Stimulated activated CD4-positive, alpha-beta T cell treated with anti-CD3 and anti-CD28 coated beads, Interleukin-1b, Interleukin-23, amount 100 ng/mL, for 4 hours (primary cell): ENCODE measurements at regions not wholly inside any gene's neighbourhood (a gene's known extent, or its start where the extent isn't known, plus 50 kb on each side); places are given as distances from the start of the nearest gene placed in this dataset.
A peak's percentile ranks its signal among the peaks of the same experiment; 100 is the strongest.

Experiments used
- DNase-seq, 2 donors: peaks; one replicate each; pipeline ENCODE4 v3.0.0-alpha.2; 2020; ENCODE audit warnings: low read depth in 2 of 2

DNA sequence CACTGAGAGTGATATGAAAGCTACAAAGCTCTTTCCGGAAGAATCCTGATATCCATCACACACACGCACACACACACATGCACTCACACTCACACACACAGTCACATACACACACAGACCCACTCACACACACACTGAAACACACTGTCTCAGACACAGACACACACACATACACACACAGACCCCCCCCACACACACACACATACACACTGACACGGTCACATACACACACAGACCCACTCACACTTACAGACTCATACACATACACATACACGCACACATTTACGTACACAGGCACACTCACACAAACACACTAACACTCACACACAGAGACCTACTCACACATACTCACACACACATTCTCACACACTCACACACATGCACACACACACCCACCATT lies 58.6 kb downstream of the LIG4 start:
- DNase-seq, result no peak

DNA sequence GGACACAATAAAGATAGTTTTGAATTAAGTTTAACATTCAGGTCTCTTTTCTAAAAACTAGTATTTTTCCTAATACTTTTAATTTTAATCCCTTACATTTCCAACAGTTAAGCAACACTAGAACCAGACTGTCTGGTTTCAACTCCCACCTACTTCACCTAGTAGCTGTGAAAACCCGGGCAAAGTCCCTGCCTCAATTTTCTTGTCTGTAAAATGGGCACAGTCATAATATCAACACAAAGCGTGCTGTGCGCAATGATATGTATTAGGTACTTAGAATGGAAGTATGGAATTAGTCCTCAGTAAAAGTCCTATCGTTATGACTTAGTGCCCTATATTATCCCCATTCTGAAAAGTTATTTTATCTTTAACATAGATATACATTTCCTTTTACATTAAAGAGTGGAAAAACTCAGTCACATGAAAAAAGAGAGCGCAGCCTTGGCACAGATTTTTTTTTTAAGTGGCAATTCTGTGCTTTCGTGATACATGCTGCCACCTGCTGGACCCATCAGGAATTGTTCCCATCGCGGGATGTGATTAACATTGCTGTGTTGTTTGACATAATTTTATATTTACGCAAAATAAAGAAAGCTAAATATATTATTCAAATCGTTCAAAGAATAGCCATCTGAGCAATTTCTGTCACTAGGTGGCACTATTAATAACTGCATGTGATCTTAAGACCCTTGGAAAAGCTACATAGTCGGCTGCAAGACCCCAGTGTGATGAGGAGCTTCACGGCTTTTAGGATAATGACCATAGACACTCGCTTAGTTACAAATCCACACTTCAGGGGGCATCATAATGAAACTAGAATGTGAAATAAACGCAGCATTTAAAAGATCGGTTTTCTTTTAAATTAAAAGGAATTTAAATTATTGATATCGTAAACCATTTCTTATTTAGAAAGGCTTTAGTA lies 59.9 kb downstream of the LIG4 start:
- peak; percentile 40 to 46 for DNase-seq

DNA sequence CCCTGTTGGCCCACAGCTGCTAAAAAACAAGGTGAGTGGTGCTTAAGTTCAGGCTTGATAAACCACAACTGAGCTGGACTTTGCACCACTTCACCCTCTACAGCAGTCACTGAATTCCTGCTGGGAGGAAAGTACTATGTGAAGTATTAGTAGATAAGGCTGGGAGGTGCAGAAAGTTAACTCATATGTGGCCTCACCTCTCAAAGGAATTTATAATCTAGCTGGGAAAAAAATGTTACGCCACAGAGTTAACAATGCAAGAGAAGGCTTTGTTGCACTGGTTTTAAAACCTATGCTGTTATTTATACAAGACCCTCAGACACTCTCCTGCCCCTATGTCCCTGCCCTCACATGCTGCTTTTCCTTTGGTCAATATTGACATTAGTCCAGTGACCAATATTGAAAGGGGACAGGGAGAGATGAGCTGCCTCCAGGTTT lies 60.9 kb downstream of the LIG4 start:
- DNase-seq, result no peak

DNA sequence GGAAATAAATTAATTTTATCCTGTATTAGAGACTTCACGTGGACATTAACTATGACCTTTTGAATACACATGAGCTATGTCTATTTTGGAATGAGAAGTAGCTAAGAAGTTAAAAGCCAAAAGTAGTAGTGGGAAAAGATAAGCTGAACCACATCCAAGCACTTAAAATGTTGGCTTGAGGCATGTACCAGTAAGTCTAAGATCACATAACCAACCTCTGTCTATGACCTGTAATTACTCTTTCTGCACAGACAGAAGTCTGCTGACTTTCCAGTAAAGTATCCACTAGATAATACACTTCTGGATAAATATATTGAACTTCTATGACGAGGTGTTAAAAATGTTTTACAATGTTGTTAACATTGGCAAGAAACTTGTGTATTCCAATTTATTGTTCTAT lies 68.7 kb downstream of the LIG4 start:
- DNase-seq, result no peak

DNA sequence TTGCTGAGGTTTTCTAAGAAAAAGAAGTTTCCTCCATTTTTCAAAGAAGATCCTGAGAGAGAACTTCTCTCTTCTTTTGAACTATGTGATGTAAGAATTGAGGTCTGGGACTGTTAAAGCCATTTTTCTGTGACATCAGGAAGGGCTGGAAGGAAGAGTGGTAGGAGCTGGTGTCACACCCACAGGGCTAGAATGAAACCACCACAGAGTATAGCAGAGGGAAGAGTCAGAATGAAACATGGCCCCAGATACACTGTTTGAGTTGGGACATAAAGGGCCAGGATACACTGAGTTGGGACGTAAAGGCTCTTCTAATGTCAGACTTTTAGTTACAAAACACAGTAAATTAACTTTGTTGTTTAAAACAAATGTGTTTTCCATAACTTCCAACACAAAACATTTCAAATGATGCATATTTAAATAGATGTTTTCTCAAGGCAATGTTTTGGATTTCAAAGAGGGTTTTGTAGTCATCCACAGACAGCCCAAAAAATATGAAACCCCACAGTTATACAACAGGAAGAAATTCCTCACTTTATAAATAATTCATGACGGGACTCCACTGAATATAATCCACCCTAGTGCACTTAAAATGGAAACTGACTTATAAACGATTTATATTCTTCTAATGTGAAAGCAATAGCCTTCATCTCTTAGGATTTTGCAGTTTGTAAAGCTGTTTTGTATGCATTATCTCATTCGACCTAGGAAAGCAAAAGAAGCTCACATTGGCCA lies 72.5 kb downstream of the LIG4 start:
- no peak for DNase-seq

DNA sequence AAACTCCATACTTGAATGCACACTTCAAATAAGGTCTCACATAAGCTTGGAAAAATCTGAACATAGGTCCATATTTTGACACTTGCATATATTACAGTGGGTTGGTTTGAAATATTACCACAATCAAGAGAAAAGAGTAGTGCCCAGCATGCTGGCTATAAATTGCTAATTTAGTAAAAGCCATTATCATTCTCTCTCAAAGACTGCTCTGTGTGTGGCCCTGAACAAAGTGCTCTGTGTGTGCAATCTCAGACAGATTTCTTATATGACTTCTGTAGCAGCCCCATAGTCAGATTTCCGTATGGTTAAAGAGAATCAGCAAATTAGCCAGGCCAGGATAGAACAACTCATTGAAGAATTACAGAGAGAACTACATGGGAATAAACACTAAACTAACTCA lies 78.2 kb downstream of the LIG4 start:
- DNase-seq, result no peak

DNA sequence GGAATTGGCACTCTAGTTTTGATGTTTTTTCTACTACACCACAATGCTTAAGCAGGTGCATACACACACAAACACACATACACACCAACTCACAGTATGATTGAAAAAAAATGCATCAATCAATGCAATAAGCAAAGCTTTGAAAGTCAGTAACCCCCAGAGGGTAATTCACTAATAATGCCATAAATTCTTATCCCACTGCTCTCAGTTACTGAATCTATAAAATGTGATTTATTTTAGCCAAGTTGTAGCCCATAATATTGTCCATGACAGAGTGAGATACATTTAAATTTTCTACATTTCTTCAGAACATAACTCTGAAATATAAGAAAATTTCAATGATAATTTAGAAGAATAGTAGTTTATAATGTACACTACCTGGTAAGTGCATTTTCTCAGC lies 87.9 kb downstream of the LIG4 start:
- no peak for DNase-seq

DNA sequence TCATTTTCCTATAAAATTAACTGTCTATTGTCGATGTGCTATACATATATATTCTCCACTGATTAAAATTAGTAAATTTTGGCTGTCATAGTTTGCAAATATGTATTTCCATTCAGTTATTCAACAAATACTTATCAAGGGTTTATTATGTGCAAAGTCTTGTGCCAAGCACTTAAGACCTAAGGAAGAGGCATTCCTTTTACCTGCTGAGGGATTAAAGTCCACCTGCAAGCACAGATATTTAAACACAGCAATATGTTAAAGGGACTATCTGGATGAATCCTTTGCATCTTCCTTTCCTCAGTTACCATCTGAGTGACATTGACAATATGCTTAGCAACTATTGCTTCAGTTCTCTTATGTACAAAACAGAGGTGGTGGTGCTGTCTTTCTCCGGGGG lies 89.3 kb downstream of the LIG4 start:
- DNase-seq, result no peak

DNA sequence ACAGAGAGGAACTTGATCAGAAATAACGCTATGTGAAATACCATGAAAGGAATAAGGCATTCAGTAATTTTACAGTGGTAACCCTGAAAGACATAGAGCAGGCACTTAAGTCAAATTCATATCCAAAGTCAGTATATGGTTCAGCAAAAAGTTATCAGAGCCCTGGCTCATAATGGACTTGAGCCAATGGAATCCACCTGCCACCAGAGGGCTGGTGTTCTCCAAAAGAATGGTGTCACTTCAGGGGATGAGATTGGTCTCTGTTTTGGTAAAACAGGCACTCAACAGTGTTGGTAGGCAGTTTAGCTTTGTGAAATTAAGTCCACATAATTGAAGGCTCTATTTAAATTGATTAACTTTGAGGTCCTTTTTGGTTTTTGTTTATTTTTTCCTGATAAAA lies 93.9 kb downstream of the LIG4 start:
- no peak for DNase-seq

DNA sequence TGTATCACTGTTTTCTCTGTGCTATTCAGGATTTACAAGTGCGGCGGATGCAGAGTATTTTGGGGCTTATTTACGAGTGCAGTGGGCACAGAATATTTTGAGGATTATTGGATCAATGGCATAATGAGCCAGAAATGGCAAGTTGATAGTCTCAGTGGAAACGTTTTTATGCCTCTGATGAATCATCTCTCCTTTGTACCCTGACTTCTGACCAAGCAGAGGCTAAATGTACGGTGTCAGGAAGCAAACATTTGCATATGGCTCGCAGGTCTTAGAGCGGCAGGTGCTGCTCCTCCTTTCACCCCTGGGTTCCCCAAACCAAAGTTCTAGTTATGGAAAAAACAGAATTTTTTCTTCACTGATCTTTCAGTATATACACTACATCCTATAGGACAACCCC lies 94.5 kb downstream of the LIG4 start:
- no peak for DNase-seq

DNA sequence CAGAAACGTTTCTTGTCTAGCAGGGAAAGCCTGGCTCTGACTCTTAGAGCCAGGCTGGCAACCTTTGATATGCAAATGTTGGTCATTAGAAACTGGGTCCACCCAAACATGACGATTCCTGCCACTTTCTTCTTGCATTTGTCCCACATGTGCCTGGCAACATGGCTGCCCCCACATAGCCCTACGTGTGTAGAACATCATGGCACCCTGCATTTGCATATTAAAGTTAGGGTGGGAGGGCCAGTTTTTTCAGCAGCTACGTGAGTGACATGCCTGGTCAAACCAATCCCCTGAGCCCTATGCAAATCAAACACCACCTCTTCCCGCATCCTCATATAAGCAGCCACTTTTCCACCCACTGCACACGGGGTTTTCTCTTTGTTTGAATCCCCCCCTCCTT lies 95.0 kb downstream of the LIG4 start:
- no peak for DNase-seq

DNA sequence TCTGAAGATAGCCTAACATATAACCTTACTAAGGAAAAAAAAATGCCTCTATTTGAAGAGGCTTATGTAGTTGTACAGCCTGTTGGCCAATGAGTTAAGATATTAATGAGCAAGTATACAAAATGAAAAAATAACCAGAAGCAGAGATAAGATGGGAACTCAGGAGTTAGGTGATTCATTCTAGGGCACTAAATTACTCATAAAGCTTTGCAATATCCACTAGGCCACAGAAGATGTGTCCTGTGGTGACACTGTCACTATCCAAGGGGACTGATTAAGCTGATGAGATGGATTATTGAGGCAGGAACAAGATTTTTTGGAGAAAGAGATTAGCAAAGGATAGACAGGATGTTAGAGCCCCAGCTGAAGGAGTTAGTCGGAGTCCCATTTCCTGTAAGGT lies 99.6 kb downstream of the LIG4 start:
- DNase-seq, result no peak

DNA sequence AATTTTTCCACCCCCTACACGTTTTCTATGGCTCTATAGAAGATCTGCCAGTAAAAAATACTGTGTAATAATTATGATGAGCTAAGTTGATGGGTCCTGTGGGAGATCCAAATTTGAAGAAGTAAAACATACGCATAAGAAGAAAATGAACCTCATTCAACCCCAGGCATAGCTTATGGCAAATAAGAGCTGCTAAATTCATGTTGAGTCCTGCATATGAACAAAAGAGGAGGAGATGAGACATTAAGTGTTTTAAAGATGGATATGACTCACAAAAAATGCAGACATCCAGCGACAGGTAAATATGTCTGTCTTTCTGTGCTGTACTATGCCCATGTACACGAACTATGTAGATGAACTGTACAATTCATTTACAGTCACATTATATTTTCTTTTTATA lies 101.9 kb downstream of the LIG4 start:
- DNase-seq, result no peak

DNA sequence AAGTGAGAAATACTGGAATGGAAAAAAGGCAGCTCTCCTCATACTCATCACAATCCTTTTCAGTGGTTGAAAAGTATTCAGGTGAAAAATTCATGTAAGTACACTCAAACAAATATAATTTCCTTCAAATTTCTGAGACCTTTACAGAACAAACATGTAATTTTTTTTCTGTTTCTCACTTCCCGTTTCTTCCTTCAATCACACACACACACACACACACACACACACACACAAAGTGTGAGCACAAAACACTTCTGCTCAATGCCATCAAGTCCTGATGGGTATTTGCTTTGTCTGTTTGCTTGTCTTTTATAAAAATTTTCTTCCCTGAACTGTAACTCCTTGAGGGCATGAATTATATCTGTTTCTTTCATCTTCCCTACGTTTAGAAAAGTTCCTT lies 110.6 kb downstream of the LIG4 start:
- no peak for DNase-seq

DNA sequence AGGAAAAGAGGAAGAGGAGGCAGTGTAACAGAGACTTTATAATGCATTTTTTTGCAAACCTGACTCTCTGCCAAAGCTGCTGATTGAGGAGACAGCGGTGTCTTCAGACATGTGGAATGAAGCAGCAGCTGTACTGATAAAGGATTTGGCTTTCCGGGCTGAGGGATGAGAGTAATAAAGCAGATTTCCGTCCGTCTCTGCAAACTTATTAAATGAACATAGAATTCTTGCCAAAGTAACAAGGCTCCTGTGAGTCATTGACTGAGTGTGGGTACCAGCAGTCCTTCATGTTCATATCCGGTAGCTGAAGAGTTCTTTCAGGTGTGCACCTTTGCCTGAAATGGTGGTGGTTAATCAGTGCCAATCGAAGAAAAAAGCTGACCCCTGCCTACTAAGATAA lies 112.6 kb downstream of the LIG4 start:
- no peak for DNase-seq

DNA sequence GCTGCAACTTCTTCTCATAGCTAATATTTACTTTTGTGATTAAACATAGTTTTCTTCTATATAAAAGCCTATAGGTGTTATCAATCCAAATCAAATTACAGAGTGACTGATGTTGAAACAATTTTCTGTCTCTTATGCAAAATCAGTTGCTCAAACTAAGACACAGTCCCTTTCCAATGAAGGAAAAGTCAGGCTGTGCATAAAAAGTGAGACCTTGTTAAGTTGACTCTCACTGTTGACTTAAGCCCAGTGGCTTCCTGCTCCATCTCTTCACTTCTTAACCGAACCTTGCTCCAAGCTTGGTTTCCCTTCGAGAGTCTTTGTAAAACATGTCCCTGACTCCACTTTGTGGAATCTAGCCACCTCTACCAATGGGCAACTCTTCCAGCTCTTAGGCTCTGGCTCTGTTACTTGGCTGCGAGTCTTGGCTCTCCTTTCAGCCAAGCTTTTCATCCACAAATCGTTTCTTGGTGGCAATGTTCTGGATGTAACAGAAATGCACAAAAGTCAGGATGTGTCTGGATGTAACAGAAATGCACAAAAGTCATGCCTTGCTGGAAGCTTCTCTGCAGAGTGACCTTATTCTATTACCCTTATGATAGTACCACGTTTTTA lies 118.9 kb downstream of the LIG4 start:
- no peak for DNase-seq

DNA sequence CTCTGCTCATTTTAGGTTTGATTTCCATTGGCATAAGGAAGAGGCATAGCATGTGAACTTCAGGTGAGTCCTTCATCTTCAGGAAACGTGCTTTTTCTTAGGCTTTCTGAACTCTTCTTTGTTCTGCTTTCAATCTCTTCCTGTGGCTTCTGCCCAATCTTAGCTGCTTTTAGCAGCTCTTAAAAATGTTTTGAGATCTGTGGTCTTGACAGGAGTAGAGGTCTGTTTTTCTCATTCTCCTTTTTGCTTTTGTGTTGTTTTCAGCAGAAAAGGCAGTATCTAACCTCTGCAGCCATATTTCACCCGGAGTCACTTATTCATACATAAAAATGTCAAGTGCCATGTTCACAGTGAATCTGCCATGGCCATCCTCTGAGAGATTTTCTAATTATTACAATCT lies 120.3 kb downstream of the LIG4 start:
- DNase-seq, result no peak

DNA sequence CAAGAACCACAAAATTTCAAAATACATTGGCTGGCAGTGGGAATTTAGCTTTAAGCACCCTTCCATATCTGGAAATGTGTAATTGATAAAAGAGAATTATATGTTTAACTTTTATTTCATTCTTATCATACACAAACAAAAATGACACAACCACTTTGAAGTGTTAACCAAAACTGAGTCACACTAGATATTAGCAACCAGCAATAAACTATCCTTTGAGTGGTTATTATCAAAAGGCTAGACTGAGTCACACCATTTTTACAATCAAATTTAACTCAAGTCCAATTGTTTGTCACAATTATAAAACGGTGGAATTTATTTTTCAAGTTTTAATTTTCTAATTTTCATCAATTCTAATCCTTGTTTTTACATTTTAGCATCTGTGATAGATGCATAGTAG lies 121.7 kb downstream of the LIG4 start:
- no peak for DNase-seq

DNA sequence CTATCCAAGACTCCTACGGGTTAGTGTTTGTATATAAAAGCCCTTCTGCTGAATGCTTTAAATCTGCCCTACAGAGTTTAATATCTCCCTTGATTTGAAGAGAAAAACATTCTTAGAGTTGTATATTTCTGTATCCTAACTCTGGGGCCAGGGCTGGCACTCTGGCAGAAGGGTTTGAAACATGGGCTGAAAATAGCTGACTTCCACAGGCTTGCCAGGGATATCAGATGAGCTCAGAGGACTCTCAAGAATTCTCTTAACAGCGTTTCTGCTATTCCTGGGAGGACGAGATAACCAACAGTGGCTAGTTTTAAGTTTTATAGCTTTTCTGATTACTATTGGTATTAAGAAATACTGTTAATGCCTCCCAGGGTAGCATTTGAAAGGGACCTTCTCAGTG lies 127.5 kb downstream of the LIG4 start:
- DNase-seq, result no peak

DNA sequence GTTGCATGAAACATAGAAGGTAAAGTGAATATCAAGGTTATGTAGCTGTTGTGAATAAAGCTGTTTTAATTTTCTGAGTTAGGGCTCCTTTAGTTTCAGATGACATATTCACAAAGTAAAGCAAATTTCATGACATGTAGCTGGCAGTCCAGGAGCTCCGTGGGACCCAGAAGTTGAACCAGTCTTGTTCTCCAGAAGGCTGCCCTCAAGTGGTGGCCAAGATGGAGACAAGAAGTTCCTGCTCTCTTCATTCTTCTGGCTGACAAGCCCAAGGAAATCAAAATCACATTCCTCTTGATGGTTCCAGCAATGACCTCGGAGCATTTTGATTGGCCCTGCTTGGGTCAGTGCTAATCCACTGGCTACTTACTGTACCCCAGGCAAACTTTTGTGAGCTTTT lies 128.7 kb downstream of the LIG4 start:
- DNase-seq, result no peak

DNA sequence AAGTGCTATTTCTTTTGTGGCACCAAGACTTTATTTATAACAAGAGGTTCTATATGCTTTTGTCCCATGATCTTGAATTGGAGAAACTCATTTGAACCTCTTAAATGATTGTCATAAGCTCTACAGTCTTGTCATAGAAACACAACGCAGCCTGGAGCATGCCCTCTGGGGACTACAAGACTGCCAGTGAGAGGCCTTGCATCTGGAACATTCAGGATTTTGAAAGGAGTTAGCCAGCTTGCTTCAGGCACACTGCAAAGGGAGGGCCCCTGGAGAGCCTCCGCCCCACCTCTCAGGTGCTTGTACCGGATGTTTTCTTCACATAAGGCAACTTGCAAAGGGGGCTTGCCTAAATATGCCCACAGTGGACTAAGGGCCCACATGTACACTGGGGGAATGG lies 130.5 kb downstream of the LIG4 start:
- DNase-seq, result no peak

DNA sequence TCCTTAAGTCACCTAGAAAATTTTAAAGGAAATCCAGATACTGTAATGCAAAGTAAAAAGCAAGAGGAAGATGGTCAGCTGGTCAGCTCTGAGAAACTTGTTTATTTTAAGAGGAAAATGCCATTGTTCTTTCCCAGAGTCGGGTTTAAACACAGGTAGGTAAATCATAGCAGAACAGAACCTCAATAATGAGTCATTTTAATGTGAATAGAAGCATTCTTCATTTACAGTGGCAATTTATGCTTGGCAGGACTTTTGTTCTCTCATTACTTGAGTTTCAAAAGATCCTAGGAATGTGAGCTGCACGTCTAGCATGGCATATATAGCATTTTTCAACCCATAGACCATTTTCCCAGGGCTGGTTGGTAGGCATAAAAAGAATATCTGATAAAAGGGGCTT lies 132.3 kb downstream of the LIG4 start:
- no peak for DNase-seq

DNA sequence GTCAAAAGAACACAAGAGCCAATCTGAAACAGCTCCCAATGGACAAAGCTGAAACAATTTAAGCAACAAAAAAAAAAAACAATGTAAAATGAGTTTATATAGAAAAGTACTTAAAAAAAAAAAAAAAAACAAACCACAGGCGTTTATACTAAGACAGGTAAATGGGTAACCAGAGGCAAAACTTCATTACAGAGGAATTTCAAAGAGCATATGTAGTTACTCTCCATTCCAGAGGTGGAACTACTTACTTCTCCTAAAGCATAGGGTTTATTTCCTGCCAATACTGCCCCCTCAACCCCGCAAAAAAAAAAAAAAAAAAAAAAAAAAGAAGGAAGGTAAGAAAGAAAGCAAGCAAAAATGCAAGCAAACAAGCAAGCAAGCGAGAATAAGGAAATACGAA lies 132.9 kb downstream of the LIG4 start:
- no peak for DNase-seq
